ENCODE measurements at regions not wholly inside any gene's neighbourhood (a gene's known extent, or its start where the extent isn't known, plus 50 kb on each side); places are given as distances from the start of the nearest gene placed in this dataset.
A peak's percentile ranks its signal among the peaks of the same experiment; 100 is the strongest.

GRCh38 chr6:6790393-6790792 is 201.9 kb downstream of the LY86 start (continued):
- TF ChIP-seq CTCF (tag by site-specific recombination; IDR thresholded peaks at IDR 0.05) (no peak), ZNF426 (tag by site-specific recombination; IDR thresholded peaks at IDR 0.05) (no peak), ZNF266 (tag by site-specific recombination; IDR thresholded peaks at IDR 0.05; ENCODE audit: low read depth) (no peak)

DNA sequence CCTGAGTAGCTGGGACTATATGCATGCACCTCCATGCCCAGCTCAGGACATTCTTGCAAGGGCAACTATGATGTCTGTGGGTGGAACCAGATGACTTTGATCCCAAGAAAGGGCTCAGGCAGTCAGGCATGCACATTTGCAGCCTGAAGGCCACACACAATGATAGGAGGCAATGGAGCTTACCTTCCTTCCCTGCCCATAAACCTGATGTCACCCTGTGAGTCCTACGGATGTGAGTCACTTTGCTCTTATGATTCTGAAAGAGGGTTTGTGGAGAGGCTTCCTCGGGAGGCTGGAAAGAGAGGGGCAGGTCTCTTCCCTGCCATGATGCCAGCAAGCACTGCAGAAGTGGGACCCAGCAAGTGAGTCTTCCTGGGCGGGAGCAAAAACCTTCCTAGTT is 202.4 kb downstream of the LY86 start:
- Histone ChIP-seq H3K36me3 (ENCODE audit: control insufficient read depth in 2 of 2, insufficient read depth in 1 of 2, low read length in 2 of 2) (no peaks in the 10 kb centered on the region), H3K4me3 (ENCODE audit: low read depth, low read length) (no peak overlapping the region), H3K4me1 (ENCODE audit: control insufficient read depth, insufficient read depth, low read length) (no peaks in the 10 kb centered on the region), H3K9me3 (ENCODE audit: control insufficient read depth, insufficient read depth, low read depth, low read length) (no peaks in the 10 kb centered on the region), H3K27ac (ENCODE audit: extremely low read depth, low read depth, low read length) (no peak overlapping the region)
- TF ChIP-seq KLF17 (tag by site-specific recombination; IDR thresholded peaks at IDR 0.05) (peak; percentile 61; the same call in 1 of the 2 replicates), SP7 (tag by site-specific recombination; IDR thresholded peaks at IDR 0.05) (no peak), ZBTB7A (tag by site-specific recombination; IDR thresholded peaks at IDR 0.05; ENCODE audit: low read depth) (no peak)
- TF ChIP-seq, protein P1, sequence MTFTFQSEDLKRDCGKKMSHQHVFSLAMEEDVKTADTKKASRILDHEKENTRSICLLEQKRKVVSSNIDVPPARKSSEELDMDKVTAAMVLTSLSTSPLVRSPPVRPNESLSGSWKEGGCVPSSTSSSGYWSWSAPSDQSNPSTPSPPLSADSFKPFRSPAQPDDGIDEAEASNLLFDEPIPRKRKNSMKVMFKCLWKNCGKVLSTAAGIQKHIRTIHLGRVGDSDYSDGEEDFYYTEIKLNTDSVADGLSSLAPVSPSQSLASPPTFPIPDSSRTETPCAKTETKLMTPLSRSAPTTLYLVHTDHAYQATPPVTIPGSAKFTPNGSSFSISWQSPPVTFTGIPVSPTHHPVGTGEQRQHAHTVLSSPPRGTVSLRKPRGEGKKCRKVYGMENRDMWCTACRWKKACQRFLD (tag by site-specific recombination; IDR thresholded peaks at IDR 0.05), result no peak
- POLR2A ChIA-PET, result no interaction called here
- CTCF ChIA-PET, result interaction anchor here (0.6 to 0.7 kb wide), 4 partner anchors 19 to 1648 kb away, joined by 3 to 4 read pairs (median 3); no protein-coding TSS in a partner anchor

GRCh38 chr6:6793388-6794250 is 205.1 kb downstream of the LY86 start:
- TF ChIP-seq ZNF548 (tag by site-specific recombination; IDR thresholded peaks at IDR 0.05) (no peak), ZNF114 (tag by site-specific recombination; IDR thresholded peaks at IDR 0.05) (no peak), SETDB1 (IDR thresholded peaks at IDR 0.05; ENCODE audit: insufficient read length, low read length) (no peak), ZNF133 (tag by site-specific recombination; IDR thresholded peaks at IDR 0.05) (no peak), ZBTB17 (tag by site-specific recombination; IDR thresholded peaks at IDR 0.05) (no peak), INSM2 (tag by site-specific recombination; IDR thresholded peaks at IDR 0.05) (no peak), WT1 (tag by site-specific recombination; IDR thresholded peaks at IDR 0.05) (no peak), GFI1B (tag by site-specific recombination; IDR thresholded peaks at IDR 0.05) (no peak)
- TF ChIP-seq, protein P2, sequence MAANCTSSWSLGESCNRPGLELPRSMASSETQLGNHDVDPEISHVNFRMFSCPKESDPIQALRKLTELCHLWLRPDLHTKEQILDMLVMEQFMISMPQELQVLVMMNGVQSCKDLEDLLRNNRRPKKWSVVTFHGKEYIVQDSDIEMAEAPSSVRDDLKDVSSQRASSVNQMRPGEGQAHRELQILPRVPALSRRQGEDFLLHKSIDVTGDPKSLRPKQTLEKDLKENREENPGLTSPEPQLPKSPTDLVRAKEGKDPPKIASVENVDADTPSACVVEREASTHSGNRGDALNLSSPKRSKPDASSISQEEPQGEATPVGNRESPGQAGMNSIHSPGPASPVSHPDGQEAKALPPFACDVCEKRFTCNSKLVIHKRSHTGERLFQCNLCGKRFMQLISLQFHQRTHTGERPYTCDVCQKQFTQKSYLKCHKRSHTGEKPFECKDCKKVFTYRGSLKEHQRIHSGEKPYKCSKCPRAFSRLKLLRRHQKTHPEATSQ (tag by site-specific recombination; IDR thresholded peaks at IDR 0.05), result no peak
- no peak overlapping the region for H3K27ac ChIP-seq (ENCODE audit: extremely low read depth, low read depth, low read length)
- no peaks in the 10 kb centered on the region for H3K36me3 ChIP-seq (ENCODE audit: control insufficient read depth in 2 of 2, insufficient read depth in 1 of 2, low read length in 2 of 2)
- H3K4me1 ChIP-seq (ENCODE audit: control insufficient read depth, insufficient read depth, low read length), result no peaks in the 10 kb centered on the region
- ChIA-PET CTCF (interaction anchor here (0.8 to 1.4 kb wide), 3 partner anchors 10 to 450 kb away, joined by 3 to 7 read pairs (median 4); no protein-coding TSS in a partner anchor), POLR2A (no interaction called here)
- H3K4me3 ChIP-seq (ENCODE audit: low read depth, low read length), result no peak overlapping the region
- no peaks in the 10 kb centered on the region for H3K9me3 ChIP-seq (ENCODE audit: control insufficient read depth, insufficient read depth, low read depth, low read length)

All from HEK293 (cell line).